Gastroesophageal sphincter (tissue), 3 donors: ENCODE measurements at regions not wholly inside any gene's neighbourhood (a gene's known extent, or its start where the extent isn't known, plus 50 kb on each side); places are given as distances from the start of the nearest gene placed in this dataset.

Experiments used
- POLR2A ChIP-seq, 2 donors: fragments of 450-650 bp; IDR thresholded peaks; one replicate each; pipeline ENCODE4 v1.6.1; 2017; ENCODE audit warnings: antibody characterized with exemption in 2 of 2, mild to moderate bottlenecking in 2 of 2, moderate library complexity in 1 of 2
- TF ChIP-seq, protein P1 (sequence below), 4 experiments: fragments of 200-600 bp in 2 of 4; fragments of 450-650 bp in 2 of 4; sonication (generic) in 1 of 4; IDR thresholded peaks; one replicate each; pipeline ENCODE4 v1.5.1; 2017 to 2019; ENCODE audit warnings: antibody characterized with exemption in 4 of 4, mild to moderate bottlenecking in 2 of 4, moderate library complexity in 2 of 4

DNA sequence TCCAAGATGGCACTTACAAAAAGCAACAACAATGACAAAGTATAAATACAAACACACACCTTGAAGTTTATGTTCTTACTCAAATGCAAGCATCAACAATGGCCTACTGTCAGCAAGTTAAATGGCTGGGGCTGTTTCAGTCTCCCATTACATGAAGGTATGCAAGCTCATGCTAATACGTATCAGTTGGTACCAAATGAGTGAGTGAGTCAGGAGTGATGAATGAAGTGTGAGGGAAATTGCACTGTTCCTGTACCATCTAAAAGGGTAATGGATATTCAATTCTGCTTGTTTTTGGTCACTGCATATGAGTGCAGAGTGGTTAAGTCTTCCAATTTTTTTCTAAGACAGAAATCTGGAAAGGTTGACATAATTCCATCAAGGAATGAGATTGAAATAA, 964.9 kb downstream of the MAT2B start:
- TF ChIP-seq, protein P1, sequence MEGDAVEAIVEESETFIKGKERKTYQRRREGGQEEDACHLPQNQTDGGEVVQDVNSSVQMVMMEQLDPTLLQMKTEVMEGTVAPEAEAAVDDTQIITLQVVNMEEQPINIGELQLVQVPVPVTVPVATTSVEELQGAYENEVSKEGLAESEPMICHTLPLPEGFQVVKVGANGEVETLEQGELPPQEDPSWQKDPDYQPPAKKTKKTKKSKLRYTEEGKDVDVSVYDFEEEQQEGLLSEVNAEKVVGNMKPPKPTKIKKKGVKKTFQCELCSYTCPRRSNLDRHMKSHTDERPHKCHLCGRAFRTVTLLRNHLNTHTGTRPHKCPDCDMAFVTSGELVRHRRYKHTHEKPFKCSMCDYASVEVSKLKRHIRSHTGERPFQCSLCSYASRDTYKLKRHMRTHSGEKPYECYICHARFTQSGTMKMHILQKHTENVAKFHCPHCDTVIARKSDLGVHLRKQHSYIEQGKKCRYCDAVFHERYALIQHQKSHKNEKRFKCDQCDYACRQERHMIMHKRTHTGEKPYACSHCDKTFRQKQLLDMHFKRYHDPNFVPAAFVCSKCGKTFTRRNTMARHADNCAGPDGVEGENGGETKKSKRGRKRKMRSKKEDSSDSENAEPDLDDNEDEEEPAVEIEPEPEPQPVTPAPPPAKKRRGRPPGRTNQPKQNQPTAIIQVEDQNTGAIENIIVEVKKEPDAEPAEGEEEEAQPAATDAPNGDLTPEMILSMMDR (IDR thresholded peaks at IDR 0.05): no peak
- no peak for TF ChIP-seq POLR2A (IDR thresholded peaks at IDR 0.05)
